Osteoblast (primary cell): ENCODE measurements at regions not wholly inside any gene's neighbourhood (a gene's known extent, or its start where the extent isn't known, plus 50 kb on each side); places are given as distances from the start of the nearest gene placed in this dataset.

Experiments
- DNase-seq: peaks from one replicate; pipeline ENCODE4 v3.0.0; 2011; ENCODE audit warnings: low spot score, mixed read lengths; ENCODE audit not compliant: insufficient read length; ENCODE audit errors: missing footprints
- H2AFZ ChIP-seq: 2 replicates; pipeline ENCODE4 v1.6.0; 2011; ENCODE audit warnings: mild to moderate bottlenecking, low read length
- H3K27ac ChIP-seq: 2 replicates; pipeline ENCODE4 v1.5.1; 2011; ENCODE audit warnings: mild to moderate bottlenecking, low read depth, low read length, moderate library complexity
- H3K27me3 ChIP-seq: 2 replicates; pipeline ENCODE4 v1.6.0; 2012; ENCODE audit warnings: mild to moderate bottlenecking, control low read depth, inconsistent platforms, low read length, moderate library complexity; ENCODE audit not compliant: insufficient read depth
- H3K36me3 ChIP-seq: 2 replicates; pipeline ENCODE4 v1.5.1; 2011; ENCODE audit warnings: mild to moderate bottlenecking, low read length, control low read depth, moderate library complexity; ENCODE audit not compliant: insufficient read depth
- H3K4me1 ChIP-seq: 2 replicates; pipeline ENCODE4 v1.5.1; 2011; ENCODE audit warnings: mild to moderate bottlenecking, low read length, control low read depth, moderate library complexity; ENCODE audit not compliant: insufficient read depth
- H3K4me2 ChIP-seq: 2 replicates; pipeline ENCODE4 v1.6.0; 2011; ENCODE audit warnings: mild to moderate bottlenecking, low read length; ENCODE audit not compliant: insufficient read depth
- H3K4me3 ChIP-seq: fragments of 200-600 bp; sonication (generic); 3 replicates; pipeline ENCODE4 v1.5.1; 2012; ENCODE audit warnings: mild to moderate bottlenecking, low read length, inconsistent platforms; ENCODE audit not compliant: insufficient read depth
- H3K79me2 ChIP-seq: 2 replicates; pipeline ENCODE4 v1.6.0; 2012; ENCODE audit warnings: mild to moderate bottlenecking, low read length, control low read depth, inconsistent platforms; ENCODE audit not compliant: insufficient read depth
- H3K9me3 ChIP-seq: 2 replicates; pipeline ENCODE4 v1.5.1; 2011; ENCODE audit warnings: low read depth, low read length, control low read depth
- H4K20me1 ChIP-seq: 2 replicates; pipeline ENCODE4 v1.6.0; 2012; ENCODE audit warnings: mild to moderate bottlenecking, low read length, control low read depth; ENCODE audit not compliant: insufficient read depth
- TF ChIP-seq, protein P1 (sequence below): IDR thresholded peaks from 2 replicates; pipeline ENCODE4 v1.5.1; 2011; ENCODE audit warnings: mild to moderate bottlenecking, low read depth, low read length, moderate library complexity; ENCODE audit errors: extremely low read depth

DNA sequence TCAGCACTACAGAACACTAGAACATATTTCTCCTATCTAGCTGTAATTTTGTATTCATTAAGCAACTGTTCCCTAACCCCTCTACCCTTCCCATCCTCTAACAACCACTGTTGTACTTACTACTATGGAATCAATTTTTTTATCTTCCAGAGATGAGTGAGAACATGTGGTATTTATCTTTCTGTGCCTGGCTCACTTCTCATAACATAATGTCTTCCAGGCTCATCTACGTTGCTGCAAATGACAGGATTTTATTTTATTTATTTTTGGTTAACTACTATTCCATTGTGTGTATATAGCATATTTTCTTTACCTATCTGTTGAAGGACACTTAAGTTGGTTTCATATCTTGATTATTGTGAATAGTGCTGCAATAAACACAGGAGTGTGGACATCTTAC lies 200.9 kb upstream of the CHRM2 start:
- DNase-seq: no peak
- no peaks in the 10 kb centered on the region for H3K4me1 ChIP-seq
- H4K20me1 ChIP-seq: no peaks in the 10 kb centered on the region
- no peak overlapping the region for H3K4me2 ChIP-seq
- H3K79me2 ChIP-seq: no peaks in the 10 kb centered on the region
- no peaks in the 10 kb centered on the region for H3K9me3 ChIP-seq
- H3K27ac ChIP-seq: no peak overlapping the region
- TF ChIP-seq, protein P1, sequence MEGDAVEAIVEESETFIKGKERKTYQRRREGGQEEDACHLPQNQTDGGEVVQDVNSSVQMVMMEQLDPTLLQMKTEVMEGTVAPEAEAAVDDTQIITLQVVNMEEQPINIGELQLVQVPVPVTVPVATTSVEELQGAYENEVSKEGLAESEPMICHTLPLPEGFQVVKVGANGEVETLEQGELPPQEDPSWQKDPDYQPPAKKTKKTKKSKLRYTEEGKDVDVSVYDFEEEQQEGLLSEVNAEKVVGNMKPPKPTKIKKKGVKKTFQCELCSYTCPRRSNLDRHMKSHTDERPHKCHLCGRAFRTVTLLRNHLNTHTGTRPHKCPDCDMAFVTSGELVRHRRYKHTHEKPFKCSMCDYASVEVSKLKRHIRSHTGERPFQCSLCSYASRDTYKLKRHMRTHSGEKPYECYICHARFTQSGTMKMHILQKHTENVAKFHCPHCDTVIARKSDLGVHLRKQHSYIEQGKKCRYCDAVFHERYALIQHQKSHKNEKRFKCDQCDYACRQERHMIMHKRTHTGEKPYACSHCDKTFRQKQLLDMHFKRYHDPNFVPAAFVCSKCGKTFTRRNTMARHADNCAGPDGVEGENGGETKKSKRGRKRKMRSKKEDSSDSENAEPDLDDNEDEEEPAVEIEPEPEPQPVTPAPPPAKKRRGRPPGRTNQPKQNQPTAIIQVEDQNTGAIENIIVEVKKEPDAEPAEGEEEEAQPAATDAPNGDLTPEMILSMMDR: no peak
- H3K27me3 ChIP-seq: no peaks in the 10 kb centered on the region
- no peak overlapping the region for H3K4me3 ChIP-seq
- H3K36me3 ChIP-seq: no peaks in the 10 kb centered on the region
- H2AFZ ChIP-seq: no peak overlapping the region

DNA sequence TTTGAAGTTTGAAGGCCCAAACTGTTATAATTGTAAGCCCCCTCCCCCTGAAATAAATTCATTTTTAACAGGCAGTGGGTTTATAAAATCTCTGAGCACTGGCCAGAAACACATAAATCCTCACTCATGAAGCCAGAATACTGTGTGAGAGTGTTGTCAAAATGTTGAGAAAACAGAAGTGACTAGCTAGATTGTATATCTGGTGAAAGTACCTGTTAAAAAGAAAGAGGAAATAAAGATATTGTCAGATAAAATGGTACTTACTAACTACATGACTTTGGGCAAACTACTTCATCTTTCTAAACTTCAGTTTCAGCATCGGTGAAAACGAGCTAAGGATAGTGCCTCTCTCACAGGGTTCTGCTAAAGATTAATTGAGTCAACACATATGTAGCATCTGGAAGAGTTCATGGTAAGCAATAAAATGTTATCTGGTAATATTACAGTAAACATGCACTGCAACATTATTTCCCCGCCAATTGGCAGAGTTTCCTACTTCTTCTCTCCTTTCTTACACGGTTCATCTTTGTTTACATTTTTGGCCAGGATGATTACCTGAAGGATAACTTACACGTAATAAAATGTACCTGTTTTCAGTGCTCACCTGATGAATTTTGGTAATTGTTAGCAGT lies 202.5 kb upstream of the CHRM2 start:
- TF ChIP-seq, protein P1: no peak
- Histone ChIP-seq H4K20me1 (no peaks in the 10 kb centered on the region), H3K36me3 (no peaks in the 10 kb centered on the region), H3K27ac (no peak overlapping the region), H3K4me1 (no peaks in the 10 kb centered on the region), H3K27me3 (no peaks in the 10 kb centered on the region), H2AFZ (no peak overlapping the region), H3K9me3 (no peaks in the 10 kb centered on the region), H3K79me2 (no peaks in the 10 kb centered on the region), H3K4me2 (no peak overlapping the region), H3K4me3 (no peak overlapping the region)
- DNase-seq: no peak

DNA sequence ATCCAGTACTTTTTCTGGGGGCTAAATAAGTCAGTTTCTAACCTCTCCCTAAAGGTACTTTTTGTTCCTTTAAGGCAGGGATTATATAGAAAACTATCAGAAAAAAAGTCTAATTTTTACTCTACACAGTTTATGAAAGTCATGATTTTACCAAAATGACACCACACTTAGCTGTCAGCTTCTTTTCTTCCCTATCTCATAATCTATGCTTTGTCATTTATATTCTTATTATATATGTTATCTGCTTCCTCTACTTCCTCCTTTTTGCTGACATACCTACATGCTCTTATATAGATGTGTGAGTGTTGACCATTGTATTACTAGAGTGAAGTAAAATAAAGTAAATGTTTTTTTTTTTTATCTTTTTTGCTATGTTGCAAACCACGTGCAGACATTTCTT lies 203.9 kb upstream of the CHRM2 start:
- H3K9me3 ChIP-seq: no peaks in the 10 kb centered on the region
- H2AFZ ChIP-seq: no peak overlapping the region
- H4K20me1 ChIP-seq: no peaks in the 10 kb centered on the region
- TF ChIP-seq, protein P1: no peak
- H3K4me3 ChIP-seq: no peak overlapping the region
- H3K79me2 ChIP-seq: no peaks in the 10 kb centered on the region
- DNase-seq: no peak
- no peaks in the 10 kb centered on the region for H3K4me1 ChIP-seq
- no peaks in the 10 kb centered on the region for H3K27me3 ChIP-seq
- no peak overlapping the region for H3K27ac ChIP-seq
- H3K36me3 ChIP-seq: no peaks in the 10 kb centered on the region
- H3K4me2 ChIP-seq: no peak overlapping the region

DNA sequence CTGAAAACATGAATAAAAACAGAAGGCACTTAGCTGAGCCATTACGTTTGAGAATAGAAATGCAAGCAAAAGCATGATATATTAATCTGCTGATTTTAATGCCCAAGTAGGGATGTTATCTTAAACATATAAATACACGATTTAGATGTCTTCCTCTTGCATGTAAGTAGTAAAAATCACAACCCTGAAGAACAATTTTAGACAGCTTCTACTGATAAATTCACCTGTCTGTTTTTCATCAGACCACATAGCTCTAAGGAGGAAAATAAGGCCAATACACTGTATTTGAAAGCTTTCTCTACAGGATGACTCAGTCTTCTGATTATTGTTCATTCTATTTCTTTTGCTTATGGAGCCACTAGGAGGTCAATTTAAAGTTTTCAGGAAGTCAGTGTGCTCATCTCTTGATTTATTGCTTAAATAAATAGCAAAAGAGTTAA lies 210.9 kb upstream of the CHRM2 start:
- DNase-seq: no peak
- Histone ChIP-seq H3K36me3 (no peaks in the 10 kb centered on the region), H3K9me3 (no peaks in the 10 kb centered on the region), H3K4me3 (no peak overlapping the region), H3K4me1 (no peaks in the 10 kb centered on the region), H4K20me1 (no peaks in the 10 kb centered on the region), H2AFZ (no peak overlapping the region), H3K4me2 (no peak overlapping the region), H3K27ac (no peak overlapping the region), H3K27me3 (no peaks in the 10 kb centered on the region), H3K79me2 (no peaks in the 10 kb centered on the region)
- TF ChIP-seq, protein P1: no peak
